ENCODE measurements at regions not wholly inside any gene's neighbourhood (a gene's known extent, or its start where the extent isn't known, plus 50 kb on each side); places are given as distances from the start of the nearest gene placed in this dataset.

DNA sequence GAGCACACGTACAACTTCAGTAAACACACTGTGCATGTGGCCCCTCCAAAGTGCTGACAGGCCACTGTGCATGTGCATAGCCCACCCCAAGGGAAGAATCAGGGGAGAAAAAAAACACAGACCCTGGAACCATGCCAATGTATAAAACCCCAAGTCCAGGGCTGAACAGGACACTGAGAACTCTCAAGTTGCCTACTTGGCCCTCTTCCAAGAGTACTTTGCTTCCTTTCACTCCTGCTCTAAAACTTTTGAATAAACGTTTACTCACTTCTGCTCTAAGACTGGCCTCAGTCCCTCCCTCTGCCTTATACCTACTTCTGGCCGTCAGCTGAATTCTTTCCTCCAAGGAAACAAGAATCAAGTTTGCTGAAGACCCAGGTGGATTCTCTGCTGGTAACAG lies 77.7 kb upstream of the NFIB start:
- DNase-seq, result peak; percentile 43

DNA sequence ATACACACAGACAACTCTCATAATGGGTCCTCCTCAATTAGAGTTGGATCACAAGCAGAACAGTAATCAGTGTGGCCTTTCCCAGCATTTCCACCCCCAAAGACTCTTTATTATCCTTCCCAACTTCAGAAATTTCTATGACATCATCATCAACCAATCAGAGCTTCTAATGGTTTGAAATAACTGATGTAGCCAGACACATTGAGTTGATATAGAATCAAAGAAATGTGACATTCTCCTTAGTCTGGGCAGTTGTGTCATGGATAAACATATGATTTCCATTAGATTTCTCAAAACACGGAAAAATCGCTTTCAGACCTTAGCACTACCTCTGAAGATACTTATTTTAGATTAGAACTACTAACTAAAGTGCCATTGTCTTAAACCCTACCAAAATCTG lies 75.7 kb upstream of the NFIB start:
- no peak for DNase-seq

DNA sequence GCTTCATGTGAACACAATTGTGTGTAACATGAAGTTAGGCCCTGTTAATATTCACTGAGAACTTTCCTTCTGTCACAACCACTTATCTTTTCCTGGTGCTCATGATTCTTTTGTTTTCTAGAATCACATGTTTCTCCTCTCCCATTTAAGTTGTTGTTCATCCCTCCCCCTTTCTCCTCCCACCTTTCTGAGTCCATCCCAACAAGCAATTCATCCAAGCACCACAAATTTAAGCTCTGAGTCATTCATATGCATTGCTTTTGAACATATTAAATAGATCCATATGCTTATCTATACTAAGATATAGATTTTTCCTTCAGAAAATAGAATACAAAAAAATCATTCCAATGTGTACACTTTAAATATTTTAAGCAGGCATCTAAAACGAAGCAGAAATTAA lies 75.2 kb upstream of the NFIB start:
- DNase-seq, result no peak

GRCh38 chr9:14383773-14384172 lies 69.8 kb upstream of the NFIB start:
- DNase-seq, result no peak

- DNase-seq, result peak; percentile 63
Measured at GRCh38 chr9:14383294-14383693, 69.4 kb upstream of the NFIB start.

DNA sequence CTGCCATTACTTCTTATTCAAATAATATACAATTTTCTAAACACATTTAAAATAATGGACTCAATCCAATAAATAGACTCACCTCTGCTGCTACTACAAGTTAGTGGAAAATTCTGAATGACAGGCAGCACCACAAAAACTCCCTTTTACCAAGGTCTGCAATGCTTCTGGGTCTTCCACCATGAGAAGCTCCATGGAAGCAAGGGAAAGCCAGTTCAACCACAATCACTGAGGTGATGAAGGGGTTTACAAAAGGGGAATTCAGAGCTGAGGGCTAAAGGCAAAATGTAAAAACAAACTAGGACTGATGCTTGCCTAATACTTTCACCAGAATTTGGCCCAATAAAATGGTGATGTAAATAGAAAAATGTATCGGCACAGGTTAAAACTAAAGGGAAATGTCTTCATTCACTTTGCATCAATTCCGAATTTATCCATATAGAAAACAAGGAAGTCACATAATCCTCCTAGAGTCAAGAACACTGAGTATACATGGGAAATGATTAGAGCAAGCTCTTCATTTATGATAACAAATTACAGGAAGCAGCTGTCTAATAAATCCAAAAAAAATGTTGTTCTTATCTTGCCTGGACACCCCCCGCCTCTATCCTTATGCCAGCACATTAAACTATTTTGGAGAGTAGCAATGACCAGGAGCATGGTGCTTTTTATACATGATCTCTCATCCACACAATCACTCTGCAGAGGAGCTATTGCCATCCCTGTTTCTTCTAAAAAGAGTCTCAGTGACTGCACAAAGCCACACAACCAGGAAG lies 66.3 kb upstream of the NFIB start:
- no peak for DNase-seq

GRCh38 chr9:14379280-14379679 lies 65.3 kb upstream of the NFIB start:
- DNase-seq, result no peak

GRCh38 chr9:14373706-14374105 lies 59.8 kb upstream of the NFIB start:
- no peak for DNase-seq

DNA sequence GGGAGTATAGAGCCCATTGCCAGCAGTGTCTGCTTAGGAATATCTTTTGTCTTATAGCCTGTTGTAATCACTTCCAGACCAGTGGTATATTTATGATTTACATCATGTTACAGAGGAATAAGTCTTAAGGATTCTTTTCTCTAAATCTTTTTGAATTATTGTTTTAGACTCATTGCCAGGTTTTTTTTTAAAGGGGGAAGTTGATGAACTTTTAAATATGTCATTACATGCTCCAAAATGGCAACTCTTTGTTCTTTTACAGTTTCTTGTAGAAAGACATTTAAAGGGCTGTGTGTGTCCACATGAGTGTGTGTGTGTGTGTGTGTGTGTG lies 59.4 kb upstream of the NFIB start:
- DNase-seq, result no peak

DNA sequence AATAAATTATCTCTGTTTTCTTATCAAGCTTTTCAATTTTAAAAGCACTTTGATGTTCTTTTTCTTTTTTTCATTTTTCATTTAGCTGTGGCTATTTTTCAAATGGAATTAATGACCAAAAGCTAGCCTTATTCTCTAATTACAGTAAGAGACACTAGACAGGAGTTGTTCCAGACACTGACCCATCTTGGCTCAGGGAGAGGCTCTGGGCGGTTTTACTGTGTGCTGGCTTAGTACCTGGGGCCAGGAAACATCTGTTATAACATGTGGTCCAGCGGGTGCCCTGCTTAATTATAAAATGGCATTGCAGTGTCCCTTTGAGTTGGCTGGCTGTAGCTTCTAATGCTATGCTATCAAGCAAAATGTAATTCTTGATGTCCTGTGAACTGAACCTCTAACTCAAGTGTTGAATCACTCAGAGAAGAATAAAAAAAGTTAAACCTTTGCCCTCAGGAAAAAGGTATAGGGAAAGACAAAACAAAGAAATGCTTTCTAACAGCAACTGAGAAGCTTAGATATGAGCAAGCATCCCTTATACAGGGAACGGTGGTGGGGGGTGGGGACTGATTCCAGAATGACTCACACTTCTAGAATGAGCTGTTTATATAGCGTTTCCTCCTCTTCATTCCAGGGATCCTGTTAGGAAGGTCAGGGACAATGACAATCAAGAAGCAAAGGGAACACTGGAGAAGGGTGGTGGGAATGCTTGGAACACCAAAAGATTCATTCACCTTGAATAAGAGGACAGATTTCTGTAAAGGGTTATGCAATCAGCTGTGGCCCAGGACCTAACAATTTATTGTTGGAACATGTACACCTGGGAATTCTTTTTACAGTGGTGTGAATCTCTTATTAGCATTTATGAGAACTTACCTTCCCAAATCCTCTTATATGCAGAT lies 58.7 kb upstream of the NFIB start:
- peak; percentile 93 for DNase-seq

DNA sequence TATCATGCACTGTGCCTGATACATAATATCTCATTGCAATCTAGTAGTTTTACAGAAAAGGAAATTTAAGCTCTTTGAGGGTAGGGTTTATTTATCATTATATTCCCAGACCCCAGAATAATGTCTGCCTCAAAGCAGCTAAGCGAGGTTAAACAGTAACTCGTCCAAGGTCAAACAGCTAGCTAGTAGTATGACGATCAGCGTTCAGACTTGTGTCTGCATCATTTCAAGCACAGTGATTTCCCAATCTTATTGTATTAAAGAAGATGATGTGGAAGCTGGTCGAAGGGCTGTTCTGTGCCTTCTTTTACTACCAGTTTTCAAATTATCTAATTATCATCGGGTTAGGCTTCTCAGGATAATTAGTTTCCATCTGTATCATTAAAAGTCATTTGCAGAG lies 55.1 kb upstream of the NFIB start:
- DNase-seq, result no peak

DNA sequence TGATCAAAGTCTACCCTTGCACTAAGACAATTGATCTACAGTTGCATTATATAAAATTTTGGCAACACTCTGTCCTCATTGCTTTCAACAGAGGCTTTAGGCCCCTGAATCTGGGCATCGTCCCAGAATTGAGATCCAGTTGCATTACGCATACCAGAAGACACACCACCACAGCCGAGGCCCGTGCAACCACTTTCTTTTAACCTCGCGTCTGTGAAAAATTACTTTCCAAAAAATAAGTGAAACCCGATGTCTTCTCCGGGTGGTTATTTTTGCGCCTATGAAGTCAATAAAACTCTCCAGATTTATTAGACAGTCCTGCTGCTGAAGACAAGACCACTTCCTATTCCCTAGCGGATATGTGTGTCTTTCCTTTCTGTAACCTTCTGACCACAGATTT lies 52.1 kb upstream of the NFIB start:
- no peak for DNase-seq

- DNase-seq, result no peak
Measured at GRCh38 chr9:14365670-14366069, 51.7 kb upstream of the NFIB start.
